Gastroesophageal sphincter (tissue), 2 donors: ENCODE measurements at regions not wholly inside any gene's neighbourhood (a gene's known extent, or its start where the extent isn't known, plus 50 kb on each side); places are given as distances from the start of the nearest gene placed in this dataset.
"Not testable (repeated sequence)": the region's sequence is repeated elsewhere in the genome, so short reads cannot be mapped to it uniquely, and the experiment has no call there.

ENCODE experiments used
- EP300 ChIP-seq: sonication (generic); formaldehyde crosslinking; IDR thresholded peaks from one replicate; pipeline ENCODE4 v1.6.1; 2017; ENCODE audit warnings: antibody characterized with exemption, mild to moderate bottlenecking
- POLR2A ChIP-seq, 2 donors: fragments of 450-650 bp; IDR thresholded peaks; one replicate each; pipeline ENCODE4 v1.6.1; 2017; ENCODE audit warnings: antibody characterized with exemption in 2 of 2, mild to moderate bottlenecking in 2 of 2, moderate library complexity in 1 of 2

- TF ChIP-seq EP300; POLR2A (IDR thresholded peaks at IDR 0.05): not testable (repeated sequence)
Observed at GRCh38 chr10:27296285-27296684, 55.7 kb upstream of the ACBD5 start.
